AG10803 (cell line): ENCODE measurements at regions not wholly inside any gene's neighbourhood (a gene's known extent, or its start where the extent isn't known, plus 50 kb on each side); places are given as distances from the start of the nearest gene placed in this dataset.

Source experiments
- DNase-seq: peaks from one replicate; pipeline ENCODE4 v3.0.0; 2010; ENCODE audit warnings: low read depth
- H3K4me3 ChIP-seq: 2 replicates; pipeline ENCODE4 v1.5.1; 2011; ENCODE audit warnings: mild to moderate bottlenecking, low read length, control low read depth
- TF ChIP-seq, protein P1 (sequence below): conservative IDR thresholded peaks from 2 replicates; pipeline ENCODE4 v1.5.1; 2011; ENCODE audit warnings: mild to moderate bottlenecking, low read length, control low read depth, inconsistent platforms

DNA sequence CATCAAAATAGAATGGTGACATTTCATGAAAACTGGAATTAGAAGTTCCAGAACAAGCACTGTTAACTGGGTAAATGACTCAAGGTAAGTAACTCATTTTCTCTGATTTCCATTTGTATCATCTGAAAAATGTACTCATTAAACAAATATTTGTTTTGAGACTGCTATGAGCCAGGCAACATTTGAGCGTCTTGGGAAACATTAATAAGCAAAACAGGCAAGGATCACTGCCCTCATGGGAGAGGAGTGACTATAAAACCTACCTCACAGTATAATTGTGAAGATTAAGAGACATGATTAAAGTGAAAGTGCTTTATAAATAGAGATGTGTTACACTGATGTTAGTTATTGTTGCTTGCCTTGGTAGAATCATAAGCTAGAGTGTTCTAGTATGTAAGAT lies 711.8 kb upstream of the UBE2E2 start:
- H3K4me3 ChIP-seq: no peak overlapping the region
- TF ChIP-seq, protein P1, sequence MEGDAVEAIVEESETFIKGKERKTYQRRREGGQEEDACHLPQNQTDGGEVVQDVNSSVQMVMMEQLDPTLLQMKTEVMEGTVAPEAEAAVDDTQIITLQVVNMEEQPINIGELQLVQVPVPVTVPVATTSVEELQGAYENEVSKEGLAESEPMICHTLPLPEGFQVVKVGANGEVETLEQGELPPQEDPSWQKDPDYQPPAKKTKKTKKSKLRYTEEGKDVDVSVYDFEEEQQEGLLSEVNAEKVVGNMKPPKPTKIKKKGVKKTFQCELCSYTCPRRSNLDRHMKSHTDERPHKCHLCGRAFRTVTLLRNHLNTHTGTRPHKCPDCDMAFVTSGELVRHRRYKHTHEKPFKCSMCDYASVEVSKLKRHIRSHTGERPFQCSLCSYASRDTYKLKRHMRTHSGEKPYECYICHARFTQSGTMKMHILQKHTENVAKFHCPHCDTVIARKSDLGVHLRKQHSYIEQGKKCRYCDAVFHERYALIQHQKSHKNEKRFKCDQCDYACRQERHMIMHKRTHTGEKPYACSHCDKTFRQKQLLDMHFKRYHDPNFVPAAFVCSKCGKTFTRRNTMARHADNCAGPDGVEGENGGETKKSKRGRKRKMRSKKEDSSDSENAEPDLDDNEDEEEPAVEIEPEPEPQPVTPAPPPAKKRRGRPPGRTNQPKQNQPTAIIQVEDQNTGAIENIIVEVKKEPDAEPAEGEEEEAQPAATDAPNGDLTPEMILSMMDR: no peak
- DNase-seq: no peak

DNA sequence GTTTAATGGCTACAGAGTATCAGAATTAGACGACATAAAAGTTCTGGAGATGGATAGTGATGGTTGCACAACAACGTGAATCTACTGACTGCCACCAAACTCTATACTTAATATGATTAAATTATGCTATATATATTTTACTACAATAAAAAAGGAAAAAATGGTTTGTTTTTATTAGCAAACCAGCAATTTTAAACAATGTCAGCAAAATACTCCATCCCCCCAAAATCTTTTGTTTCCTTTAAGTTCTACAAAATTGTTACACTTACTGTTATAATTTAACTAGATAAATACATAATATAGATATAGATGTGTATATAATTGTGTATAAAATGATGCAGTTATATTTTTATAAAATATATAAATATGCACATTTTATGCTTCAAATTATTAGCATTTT lies 710.8 kb upstream of the UBE2E2 start:
- no peak for DNase-seq
- no peak overlapping the region for H3K4me3 ChIP-seq
- TF ChIP-seq, protein P1: no peak

GRCh38 chr3:22495241-22495640 lies 707.9 kb upstream of the UBE2E2 start:
- DNase-seq: no peak
- no peak overlapping the region for H3K4me3 ChIP-seq

DNA sequence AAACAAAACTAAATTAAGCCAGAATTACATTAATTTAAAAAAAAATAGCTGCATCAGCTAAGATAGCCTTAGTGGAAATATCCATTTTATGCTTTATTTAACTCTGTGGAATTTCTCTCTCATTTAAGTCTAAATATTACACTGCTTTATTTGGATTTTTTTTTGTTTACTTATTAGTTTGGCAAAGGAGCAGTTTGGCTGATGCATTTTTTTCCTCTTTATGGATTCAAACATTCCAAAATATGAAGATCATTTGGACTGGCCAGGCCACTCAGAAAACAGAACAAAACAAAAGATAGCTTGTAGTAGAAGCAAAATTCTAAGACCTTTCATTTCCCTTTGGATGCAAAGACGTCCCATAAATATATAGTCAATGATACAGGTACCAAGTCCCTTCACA lies 707.3 kb upstream of the UBE2E2 start:
- TF ChIP-seq, protein P1: no peak
- no peak overlapping the region for H3K4me3 ChIP-seq

More at GRCh38 chr3:22495241-22495640, 707.9 kb upstream of the UBE2E2 start:
- TF ChIP-seq, protein P1: no peak

GRCh38 chr3:22496641-22497040 lies 706.5 kb upstream of the UBE2E2 start:
- TF ChIP-seq, protein P1: no peak
- no peak overlapping the region for H3K4me3 ChIP-seq
- no peak for DNase-seq

More for the DNA sequence above, 707.3 kb upstream of the UBE2E2 start:
- DNase-seq: no peak

GRCh38 chr3:22506871-22507270 lies 696.3 kb upstream of the UBE2E2 start:
- TF ChIP-seq, protein P1: no peak

GRCh38 chr3:22507709-22508108 lies 695.4 kb upstream of the UBE2E2 start:
- no peak overlapping the region for H3K4me3 ChIP-seq
- DNase-seq: no peak
- TF ChIP-seq, protein P1: no peak

More at GRCh38 chr3:22506871-22507270, 696.3 kb upstream of the UBE2E2 start:
- H3K4me3 ChIP-seq: no peak overlapping the region
- DNase-seq: no peak
